ENCODE measurements at regions not wholly inside any gene's neighbourhood (a gene's known extent, or its start where the extent isn't known, plus 50 kb on each side); places are given as distances from the start of the nearest gene placed in this dataset.
"Not testable (repeated sequence)": the region's sequence is repeated elsewhere in the genome, so short reads cannot be mapped to it uniquely, and the experiment has no call there.

DNA sequence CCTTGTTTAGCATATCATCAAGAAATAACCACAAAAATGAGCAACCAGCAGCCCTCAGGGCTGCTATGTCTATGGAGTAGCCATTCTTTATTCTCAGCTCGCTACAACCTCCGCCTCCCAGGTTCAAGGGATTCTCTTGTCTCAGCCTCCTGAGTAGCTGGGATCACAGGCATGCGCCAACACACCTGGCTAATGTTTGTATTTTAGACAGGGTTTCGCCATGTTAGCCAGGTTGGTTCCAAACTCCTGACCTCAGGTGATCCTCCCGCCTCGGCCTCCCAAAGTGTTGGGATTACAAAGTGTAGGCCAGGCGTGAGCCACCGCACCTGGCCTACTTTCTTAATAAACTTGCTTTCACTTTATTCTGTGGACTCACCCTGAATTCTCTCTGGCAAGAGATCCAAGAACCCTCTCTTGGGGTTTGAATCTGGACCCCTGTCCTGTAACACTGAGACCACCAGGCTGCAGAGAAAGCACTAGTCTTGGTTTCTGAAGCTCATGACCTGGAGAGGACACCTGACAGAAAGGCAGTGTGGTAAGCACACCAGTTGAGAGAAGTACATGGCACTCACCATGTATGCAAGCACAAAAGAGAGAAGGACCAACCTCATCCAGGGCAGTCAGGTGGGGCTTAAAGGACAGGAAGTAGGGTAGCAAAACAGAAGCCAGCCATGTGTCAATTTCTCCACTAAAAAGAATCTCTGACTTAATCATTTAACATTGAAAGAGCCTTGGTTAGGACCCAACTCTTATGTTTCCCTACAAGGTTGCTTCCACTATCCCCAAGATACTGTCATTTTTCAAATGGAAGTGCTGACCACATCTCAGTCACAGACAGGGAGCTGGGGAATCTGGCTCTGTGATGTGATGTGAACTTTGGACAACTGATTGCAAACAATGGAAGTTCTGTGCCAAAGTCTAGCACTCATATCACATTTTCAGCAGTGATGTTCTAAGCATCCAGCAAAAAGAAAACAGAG is 97.4 kb upstream of the DST start:
- no peak for DNase-seq

DNA sequence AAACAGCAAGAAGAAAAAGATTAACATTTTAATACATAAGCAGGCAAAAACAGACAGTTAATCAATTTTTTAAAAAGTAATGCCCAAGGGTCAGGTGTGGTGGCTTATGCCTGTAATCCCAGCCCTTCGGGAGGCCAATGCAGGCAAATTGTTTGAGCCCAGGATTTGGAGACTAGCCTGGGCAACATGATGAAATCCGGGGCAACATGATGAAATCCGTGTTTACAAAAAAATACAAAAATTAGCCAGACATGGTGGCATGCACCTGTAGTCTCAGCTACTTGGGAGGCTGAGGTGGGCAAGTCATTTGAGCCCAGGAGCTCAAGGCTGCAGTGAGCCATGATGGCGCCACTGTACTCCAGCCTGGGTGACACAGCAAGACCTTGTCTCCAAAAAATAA is 94.1 kb upstream of the DST start:
- no peak for DNase-seq

DNA sequence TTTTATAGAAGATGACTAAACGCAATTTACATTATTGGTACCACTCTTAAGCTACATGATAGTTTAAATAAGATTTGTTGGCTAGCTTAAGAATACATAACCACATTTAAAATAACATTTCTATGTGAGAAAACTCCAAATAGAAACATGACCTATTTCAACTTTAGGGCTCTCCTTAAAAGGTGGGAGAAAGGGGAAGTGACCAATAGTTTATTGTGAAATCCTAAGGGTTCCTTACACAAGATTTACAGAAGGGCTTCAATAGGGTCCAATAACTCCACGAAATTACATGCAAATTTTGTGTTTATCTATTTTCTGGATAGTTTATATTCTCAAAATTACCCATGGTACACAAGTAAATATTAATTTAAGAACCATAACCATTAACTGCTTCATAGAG is 91.6 kb upstream of the DST start:
- no peak for DNase-seq

DNA sequence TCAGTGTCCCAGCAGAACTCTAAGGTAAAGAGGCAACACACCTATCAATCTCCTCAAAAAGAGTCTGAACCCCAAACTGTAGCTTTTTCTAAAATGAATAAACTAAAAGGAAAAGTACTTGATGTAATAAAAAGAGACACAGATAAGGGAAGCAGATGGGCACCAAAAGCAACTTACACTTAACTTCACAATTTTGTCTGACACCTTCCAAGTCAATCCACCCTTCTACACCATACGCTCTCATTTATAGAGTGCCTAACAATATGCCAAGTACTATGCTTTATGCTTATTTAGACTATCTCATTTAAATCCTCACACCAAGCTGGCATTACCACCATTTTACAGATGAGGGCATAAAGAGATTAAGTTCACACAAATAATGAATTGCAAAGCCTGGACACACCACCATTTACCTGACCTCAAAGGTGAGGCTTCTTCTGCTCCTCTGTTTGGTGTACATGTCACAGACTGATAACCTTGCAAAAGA is 90.6 kb upstream of the DST start:
- DNase-seq, result no peak

DNA sequence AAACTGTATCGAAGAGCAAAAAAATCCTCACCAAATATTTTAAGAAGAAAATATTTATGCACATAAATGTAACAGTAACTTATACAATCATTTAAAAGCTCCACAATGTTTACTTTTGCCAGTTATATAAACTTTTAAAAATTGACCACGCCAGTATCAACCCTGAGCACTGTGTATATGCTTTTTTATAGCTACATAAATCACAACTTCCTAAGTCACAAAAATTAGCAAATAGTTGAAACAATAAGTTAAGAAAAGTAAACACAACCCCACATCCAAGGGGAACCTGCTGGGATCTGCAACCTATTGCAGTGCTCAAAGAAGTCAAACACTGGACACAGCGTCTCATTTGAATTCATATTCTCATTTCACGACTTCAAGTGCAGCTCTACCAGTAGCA is 89.8 kb upstream of the DST start:
- no peak for DNase-seq

DNA sequence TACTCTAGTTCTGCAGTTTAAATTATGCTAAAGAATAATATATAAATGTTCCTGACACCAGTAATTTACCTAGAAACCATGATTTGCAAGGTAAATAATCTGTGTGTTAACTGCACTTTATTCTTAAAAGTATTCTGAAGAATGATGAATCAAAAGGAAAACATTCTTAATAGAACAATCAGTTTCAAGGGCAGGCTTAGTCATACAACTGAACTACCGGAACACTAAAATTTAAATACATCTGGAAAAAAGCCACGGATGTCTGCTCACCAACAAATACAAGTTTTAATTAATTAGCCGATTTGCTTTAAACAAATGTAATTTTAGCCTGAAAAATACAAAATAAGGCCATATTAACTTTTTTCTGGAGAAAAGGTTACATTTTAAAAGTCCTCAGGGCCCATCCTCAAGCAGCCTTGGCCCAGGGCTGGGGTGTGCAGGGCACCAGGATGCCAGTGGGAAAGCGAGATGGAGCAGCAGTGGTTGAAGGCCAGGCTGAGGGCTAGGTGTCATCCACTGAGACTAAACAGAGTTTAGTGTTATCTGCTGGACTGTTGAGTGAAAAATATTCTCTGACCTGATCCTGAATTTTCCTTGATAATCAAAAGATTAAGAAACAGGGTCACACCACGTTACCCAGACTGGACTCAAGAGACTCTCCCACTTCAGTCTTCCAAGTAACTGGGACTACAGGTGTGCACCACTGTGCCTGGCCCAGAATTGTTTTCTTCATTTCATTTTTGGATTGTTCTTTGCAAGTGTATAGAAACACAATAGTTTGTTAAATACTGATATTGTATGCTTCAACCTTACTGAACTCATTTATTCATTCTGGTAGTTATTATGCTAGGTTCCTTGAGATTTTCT is 88.2 kb upstream of the DST start:
- DNase-seq, result no peak

DNA sequence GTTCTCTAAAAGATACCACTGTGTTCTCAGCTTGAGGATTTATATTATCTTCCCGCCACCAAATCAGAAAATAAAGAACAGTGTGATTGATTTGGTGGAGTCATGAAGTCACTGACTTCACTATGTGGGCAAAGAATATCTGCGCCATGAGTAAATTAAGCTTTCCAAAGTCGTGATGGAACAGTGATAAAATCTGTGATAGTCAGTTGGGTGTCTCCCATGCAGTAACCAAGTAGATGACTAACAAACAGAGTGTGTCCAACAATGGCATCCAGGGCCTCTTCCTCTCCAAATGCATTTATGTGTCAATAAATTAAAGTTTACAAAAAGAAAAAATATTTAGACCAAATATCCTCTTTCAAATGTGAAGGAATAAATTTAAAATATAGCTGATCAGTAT is 87.0 kb upstream of the DST start:
- no peak for DNase-seq

DNA sequence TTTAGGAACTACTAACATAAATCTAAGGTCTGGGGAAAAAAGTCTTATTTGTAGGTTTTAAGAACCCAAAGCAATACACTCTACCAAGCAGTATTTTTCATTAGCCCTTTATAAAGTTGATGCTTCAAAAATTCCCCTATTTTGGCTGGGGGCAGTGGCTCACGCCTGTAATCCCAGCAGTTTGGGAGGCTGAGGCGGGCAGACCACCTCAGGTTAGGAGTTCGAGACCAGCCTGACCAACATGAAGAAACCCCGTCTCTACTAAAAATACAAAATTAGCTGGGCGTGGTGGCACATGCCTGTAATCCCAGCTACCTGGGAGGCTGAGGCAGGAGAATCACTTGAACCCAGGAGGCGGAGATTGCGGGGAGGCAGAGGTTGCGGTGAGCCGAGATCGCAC is 86.5 kb upstream of the DST start:
- DNase-seq, result not testable (repeated sequence)

DNA sequence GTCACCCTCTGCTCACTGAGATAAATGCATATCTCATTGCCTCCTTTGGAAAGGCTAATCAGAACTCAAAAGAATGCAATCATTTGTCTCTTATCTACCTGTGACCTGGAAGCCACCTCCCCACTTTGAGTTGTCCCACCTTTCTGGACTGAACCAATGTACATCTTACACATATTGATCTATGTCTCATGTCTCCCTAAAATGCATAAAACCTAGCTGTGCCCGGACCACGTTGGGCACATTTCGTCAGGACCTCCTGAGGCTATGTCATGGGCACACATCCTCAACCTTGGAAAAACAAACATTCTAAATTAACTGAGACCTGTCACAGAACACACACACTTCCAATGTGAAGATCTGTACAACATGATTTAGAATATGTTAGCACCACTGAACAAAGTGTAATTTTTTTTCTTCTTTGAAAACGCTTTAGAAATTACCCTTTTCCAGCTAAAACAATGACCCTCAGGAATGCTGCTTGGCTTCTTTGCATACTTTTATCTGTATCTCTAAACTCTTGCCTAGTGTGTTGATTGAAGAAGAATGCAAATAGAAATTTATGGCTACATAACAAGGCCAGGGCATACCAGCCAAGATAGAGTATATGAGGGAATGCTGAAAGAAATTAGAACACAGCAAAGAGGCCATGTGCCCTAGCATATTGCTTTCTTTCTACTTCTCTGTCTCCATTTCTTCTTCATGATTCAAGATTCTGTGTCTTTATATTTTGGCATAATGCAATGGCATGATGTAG is 84.6 kb upstream of the DST start:
- DNase-seq, result no peak

DNA sequence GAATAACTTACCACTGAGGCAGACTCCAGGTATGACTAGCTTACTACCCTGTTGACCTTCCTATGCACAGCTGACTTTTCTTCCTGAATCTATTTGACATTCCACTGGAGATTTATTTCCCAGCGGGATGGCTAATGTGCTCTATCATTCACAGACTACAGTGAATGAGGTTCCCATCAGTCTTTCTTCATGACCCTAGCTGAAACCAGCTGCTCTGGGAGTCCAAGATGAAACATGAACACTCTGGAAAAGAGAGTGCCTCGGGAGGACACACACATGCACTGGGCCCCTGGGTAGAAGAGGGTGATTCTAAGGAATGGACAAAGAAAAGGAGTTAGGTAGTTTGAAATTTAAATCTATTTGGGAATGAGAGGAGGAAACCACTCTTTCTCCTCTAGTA is 82.6 kb upstream of the DST start:
- no peak for DNase-seq

DNA sequence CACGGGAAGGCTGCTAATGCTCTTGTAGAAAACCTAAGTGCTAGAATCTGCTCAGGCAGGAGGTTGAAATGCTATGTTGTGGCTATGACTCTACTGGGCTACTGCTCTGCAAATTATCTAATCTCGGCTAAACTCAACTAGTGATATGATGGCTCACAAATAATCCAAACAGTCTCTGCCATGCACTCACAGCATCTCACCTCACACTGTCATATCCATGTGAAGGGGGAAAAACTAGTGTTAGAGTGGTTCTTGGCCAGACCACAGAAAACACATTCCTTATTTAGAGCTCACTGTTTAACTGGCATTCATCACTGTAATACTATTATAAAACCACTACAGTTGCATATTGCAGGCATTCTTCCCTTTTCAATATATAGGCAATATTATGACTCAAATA is 81.8 kb upstream of the DST start:
- DNase-seq, result no peak

DNA sequence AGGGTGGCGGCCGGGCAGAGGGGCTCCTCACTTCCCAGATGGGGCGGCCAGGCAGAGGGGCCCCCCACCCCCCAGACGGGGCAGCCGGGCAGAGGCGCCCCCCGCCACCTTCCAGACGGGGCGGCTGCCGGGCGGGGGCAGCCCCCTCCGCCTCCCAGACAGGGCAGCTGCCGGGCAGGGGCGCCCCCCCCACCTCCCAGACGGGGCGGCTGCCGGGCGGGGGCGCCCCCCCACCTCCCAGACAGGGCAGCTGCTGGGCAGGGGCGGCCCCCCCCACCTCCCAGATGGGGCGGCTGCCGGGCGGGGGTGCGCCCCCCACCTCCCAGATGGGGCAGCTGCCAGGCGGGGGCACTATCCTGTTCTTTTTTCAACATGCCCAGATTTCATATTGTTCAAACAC is 78.2 kb upstream of the DST start:
- DNase-seq, result no peak

DNA sequence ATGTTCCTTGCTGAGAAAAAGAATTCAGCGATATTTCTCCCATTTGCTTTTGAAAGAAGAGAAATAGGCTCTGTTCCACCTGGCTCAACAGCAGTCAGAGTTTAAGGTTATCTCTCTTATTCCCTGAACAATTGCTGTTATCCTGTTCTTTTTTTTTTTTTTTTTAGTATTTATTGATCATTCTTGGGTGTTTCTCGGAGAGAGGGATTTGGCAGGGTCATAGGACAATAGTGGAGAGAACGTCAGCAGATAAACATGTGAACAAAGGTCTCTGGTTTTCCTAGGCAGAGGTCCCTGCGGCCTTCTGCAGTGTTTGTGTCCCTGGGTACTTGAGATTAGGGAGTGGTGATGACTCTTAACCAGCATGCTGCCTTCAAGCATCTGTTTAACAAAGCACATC is 77.5 kb upstream of the DST start:
- DNase-seq, result not testable (repeated sequence)

DNA sequence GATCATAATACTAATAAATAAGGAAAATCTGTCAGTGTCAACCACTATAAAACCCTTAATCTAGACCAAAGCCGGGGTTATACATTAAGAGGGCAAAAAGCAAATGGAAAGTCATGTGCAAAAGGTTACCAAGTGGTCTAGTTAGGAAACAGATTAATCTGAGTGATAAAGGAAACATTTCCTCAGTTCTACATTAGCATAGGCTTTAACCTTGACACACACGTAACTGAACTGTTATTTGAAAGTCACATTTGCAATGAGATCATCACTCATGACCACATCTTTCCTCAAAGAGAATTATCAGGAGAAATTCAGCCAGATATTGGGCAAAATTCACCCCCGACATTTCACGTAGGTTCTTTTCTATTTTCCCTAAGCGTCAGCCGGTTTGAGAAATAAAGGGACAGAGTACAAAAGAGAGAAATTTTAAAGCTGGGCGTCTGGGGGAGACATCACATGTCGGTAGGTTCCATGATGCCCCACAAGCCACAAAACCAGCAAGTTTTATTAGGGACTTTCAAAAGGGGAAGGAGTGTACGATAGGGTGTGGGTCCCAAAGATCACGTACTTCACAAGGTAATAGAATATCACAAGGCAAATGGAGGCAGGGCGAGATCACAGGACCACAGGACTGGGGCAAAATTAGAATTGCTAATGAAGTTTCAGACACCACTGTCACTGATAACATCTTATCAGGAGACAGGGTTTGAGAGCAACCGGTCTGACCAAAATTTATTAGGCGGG is 76.8 kb upstream of the DST start:
- not testable (repeated sequence) for DNase-seq

DNA sequence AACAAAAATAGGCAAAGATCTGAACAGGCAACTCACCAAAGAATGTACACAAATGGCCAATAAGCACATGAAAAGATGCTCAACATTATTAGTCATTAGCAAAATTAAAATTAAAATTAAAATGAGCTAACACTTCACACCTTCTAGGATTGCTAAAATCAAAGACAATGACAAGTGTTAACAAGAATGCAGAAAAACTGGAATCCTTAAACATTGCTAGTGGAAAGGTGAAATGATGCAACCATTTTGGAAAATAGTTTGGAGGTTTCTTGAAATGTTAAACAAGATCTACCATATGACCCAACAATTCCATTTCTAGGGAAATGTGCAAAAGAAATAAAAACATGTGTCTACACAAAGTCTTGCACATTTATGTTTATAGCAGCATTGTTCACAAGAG is 75.5 kb upstream of the DST start:
- DNase-seq, result no peak

DNA sequence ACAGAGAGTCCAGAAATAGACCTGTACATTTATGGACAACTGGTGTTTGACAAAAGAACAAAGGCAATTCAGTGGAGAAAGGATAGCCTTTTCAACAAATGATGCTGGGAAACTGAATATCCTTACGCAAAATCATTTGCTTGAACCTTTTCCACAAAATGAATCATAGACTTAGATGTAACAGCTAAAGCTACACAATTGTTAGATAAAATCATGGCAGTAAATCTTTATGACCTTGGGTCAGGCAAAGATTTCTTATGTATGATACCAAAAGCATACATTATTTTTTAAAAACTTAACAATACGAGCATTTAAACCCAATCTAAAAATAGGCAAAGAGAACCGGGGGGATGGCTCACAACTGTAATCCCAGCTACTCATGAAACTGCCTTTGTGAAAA is 73.5 kb upstream of the DST start:
- DNase-seq, result no peak

DNA sequence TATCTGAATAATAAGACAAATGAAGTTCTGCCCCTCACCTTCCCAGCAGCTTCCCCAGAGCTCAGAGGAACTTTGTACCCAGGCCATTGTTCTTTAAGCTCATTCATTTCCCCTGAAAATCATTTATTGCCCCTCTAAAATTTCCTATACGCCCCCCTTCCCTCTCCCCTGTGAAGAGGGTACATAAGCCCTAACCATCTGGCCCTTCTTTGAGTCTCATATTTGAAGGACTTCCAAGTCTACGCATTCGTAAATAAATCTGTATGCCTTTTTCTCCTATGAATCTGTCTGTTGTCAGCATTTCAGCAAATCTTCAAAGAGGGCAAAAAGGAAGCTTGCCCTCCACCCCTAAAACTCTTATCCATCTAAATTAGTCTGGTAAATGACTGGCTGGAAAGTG is 73.1 kb upstream of the DST start:
- DNase-seq, result no peak

DNA sequence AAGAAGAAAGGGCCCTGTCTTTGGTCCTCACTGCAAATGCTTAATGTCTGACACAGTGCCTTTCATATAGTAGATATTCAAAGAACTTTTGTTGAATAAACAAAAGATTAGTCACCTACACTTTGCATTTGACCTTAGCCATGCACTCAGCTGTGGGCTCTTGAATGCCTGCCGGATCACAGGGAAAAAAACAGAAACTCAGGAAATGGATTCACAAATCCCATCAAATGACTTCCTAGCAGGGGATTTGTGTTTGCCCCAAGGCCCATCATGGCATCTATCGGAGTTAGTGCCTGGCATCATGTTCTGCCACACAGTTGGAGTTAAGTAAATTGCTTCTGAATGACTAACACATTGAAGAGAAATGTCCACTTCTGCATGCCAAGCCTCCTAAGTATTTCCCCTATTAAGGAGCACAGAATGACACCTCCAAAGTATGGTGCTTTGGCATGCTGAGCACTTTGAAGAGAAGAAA is 72.3 kb upstream of the DST start:
- no peak for DNase-seq

DNA sequence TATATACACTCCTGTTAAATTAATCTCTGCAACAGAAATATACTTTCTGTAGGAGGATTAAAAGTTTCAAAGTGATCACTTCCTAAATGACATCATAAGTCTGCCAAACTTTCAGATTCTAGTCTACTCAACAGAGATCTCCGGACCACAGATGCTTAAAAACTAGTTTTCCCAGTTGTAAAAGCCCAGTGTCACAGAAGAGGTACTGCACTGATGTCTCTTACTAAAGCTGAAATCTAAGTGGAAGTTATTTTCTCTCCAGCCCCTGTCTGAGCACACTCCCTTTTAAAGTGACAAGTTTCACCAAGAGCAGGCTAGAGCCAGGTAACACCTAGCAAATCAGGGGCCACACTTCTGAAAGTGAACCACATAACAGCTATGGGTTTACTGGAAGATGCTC is 71.6 kb upstream of the DST start:
- no peak for DNase-seq

DNA sequence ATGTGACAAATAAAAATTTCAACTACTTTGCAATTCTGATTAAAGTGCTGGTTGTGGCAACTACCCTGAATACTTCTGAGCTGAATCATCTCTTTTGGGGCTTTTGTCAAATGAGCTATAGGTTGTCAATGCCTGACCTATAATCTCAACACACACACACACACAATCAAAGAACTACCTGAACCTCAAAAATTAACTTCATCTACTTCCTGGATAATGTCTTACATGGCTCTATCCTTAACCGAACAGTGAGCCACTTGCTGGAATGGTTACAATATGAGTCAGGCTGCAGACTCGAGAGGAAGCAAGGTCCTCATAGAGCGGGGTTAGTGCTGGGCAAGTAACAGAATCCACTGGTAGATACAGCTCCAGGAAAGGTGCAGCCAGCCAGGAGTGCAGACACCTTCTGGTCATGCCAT is 70.6 kb upstream of the DST start:
- DNase-seq, result no peak

DNA sequence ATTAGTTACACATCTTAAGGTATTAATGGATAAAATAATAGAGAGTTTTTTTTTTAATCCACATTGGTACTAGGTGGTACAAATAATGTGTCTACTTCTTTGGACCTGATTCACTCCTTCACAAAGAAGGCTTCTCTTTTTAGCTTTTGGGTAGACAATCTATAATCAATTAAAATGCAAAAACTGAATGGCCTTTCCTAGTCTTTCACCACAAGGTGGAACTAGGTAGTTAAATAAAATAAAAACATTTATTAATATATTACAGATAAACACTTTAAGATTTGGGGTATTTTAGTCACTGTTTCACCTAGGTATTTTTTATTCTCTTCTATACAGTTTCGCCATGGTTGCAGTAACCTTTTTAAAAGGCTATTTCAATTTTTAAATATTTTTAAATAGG is 68.3 kb upstream of the DST start:
- DNase-seq, result no peak

DNA sequence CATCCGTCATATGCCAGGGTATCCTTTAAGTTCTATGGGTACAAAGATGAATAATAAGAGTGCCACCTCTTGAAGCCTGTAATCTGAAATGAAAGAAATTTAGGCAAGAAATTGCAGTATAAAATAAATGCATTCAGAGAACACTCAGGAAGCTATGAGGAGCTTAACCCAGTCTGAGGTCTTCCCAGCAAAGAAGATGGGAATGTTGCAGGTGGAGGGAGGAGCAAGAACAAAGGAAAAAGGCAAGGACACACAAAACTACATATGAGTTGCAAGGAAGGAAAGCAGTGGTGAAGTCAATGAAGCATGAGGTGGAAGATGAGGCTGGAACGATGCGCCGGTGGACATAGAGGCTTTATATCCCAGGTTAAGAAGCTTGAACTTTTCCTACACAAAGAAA is 67.0 kb upstream of the DST start:
- DNase-seq, result no peak

Data from CD4-positive, alpha-beta T cell treated with Interleukin-12 subunit alpha and Interleukin-12 subunit beta, for 1 hour (primary cell).